GM21381 (cell line): ENCODE measurements at regions not wholly inside any gene's neighbourhood (a gene's known extent, or its start where the extent isn't known, plus 50 kb on each side); places are given as distances from the start of the nearest gene placed in this dataset.
"Not testable (repeated sequence)": the region's sequence is repeated elsewhere in the genome, so short reads cannot be mapped to it uniquely, and the experiment has no call there.

ENCODE experiments used
- ATAC-seq: cut with Tn5 transposase; IDR thresholded peaks from one replicate; pipeline ENCODE4 v1.9.1; 2021; ENCODE audit warnings: mild to moderate bottlenecking, moderate library complexity; ENCODE audit not compliant: unreplicated experiment

GRCh38 chr3:89912031-89912430, 804.6 kb downstream of the EPHA3 start:
- ATAC-seq, result no peak

- ATAC-seq, result no peak
Measured at GRCh38 chr3:89923921-89924610, 816.6 kb downstream of the EPHA3 start.

DNA sequence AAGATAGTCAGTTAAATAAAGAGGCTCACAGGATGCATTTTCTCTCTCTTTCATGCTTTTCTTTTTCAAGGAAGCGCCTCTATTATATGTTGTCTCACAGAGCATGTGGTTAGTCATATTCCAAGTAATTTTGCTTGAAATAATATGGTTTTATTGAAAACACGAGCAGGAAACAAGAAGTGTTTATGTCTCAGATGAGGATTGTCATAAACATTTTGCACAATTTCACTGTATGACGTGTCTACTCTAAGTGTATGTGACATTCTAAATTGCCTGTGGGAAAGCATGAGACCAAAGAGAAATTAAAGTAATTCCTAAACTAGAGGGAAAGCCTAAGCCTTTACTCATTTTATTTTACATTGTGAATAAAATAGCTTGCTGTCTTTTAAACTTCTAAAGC, 818.6 kb downstream of the EPHA3 start:
- no peak for ATAC-seq

GRCh38 chr3:89932882-89933281, 825.5 kb downstream of the EPHA3 start:
- ATAC-seq, result no peak

GRCh38 chr3:89944461-89944860, 837.0 kb downstream of the EPHA3 start:
- ATAC-seq, result not testable (repeated sequence)

GRCh38 chr3:89946884-89947283, 839.5 kb downstream of the EPHA3 start:
- ATAC-seq, result no peak

DNA sequence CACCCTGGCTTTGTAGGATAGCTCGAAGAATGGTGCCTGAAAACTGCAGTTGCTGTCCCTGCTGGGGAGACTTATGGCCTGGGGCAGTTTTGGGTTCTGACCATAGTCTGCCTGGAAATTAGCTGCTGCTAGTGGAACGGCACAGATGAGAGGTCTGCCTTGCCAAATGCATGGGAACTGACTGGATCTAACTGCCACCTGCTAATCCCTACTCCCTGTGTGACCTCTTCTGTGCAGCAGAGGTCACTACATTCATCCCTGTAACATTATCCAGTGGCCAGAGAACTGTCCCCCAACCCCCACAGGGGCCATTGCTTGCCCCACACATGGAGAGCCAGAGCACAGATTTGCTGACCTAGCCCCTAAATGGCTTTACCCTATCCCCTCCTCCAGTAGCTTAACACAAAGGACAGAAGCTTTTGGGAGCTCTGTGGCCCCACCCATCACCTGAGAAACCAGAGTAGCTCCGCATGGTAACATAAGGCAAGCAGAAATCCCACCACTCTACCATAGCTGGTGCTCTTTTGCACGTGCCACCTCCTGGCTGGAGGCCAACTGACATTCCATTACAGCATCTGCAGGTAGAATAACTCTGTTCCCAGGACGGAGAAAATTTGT, 840.0 kb downstream of the EPHA3 start:
- no peak for ATAC-seq

DNA sequence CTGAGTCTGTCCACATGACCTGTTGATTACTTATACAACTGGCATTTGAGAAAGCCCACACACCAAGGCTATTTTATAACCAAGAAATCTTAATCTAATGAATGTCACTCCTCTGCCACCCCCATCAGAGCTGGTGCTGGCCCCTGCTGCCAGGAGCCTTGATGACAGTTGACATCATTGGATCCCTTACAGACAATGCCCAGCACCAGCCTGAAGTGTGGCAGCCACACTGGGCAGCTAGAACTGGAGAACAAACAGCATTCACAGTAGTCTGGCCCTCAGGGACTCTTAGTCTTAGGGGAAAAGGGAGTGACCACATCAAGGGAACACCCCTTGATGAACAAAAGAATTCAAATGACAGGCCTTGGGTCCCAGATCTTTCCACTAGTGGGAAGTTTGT, 840.6 kb downstream of the EPHA3 start:
- no peak for ATAC-seq

DNA sequence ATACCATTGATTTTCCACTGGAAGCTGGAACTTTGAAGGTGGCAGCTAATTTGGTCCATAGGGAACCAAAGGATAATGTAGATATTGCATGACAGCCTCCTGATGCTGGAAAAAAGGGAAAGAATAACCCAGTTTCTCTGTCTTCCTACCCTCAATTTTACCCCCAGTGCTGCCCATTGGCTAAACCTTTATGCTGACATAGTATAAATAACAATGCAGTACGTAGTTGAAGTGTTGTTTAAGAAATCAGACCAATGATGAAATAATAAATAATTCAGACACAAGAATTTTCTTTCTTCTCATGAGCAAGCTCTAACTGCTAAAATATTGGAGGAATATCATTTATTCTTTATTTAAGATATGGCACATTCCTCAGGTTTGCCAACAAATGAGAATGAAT, 843.4 kb downstream of the EPHA3 start:
- ATAC-seq, result no peak

DNA sequence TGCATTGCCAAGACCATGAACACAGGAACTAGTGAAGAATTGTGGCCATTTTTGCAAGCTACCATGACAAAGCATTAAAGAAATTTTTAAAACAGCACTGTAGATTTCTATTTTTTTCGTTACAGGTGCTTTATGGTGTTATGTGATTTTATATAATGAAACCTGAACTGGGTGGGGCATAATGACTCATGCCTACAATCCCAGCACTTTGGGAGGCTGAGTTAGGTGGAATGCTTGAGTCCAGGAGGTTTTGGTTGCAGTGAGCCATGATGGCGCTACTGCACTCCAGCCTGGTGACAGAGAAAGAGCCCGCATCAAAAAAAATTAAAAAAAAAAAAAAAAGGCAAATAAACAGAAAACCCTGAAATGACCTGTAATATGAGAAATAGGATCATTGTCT, 846.7 kb downstream of the EPHA3 start:
- ATAC-seq, result no peak

- ATAC-seq, result no peak
Measured at GRCh38 chr3:89955156-89955555, 847.7 kb downstream of the EPHA3 start.

GRCh38 chr3:89957451-89957850, 850.0 kb downstream of the EPHA3 start:
- no peak for ATAC-seq

- ATAC-seq, result not testable (repeated sequence)
Measured at GRCh38 chr3:89958163-89958562, 850.7 kb downstream of the EPHA3 start.

DNA sequence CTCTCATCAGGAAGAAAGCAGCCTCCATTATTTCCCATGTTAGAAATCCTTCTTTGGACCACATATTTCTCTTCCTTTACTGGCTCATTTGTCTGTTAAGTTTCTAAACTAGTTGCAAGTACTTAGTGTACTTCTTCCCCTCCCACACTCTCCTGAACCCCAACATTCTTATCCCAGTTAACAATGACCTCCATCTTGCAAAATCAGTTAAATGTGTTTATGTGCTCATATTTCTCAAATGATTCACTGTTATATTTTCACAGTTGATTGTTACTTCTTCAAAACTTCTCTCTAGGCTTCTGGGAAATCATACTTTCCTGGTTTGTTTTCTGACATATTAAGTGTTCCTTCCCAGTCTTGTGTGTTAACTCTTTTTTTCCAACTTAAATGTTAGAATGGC, 856.9 kb downstream of the EPHA3 start:
- ATAC-seq, result no peak

DNA sequence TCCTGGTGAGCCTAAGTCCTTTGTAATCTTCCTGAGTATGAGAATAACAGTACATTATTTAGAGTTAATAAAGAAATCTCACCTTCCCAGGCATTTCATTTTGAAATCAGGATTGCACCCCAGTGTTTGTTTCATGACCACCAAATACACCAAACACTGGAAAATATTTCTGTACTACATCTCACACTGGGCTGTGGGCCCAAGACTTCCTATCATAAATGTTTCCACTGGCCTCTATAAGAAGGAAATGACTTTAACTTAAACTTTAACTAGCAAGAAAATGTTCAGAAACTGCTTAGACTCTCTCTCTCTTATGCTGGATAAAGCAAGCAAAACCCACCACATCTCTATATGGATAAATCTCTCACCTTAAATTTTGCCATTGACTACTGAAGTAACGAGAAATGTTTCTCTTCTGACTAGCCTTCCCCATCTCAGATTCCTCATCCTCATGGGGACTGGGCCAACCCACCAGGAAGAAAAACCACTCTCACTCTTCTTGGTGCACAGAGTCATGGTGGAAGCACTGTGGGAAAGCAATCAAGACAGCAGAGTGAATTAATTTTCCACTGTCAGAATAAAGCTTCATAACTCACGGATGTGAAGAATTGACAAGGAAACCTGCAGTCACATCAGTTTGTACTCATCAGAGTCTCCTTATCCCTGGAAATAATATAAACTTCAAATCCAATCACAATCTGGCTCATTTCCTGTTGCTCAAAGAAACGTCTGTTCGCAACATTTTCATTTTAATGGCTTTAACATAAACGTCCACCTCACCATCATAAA, 859.6 kb downstream of the EPHA3 start:
- ATAC-seq, result no peak

GRCh38 chr3:89971329-89971728, 863.9 kb downstream of the EPHA3 start:
- ATAC-seq, result no peak

DNA sequence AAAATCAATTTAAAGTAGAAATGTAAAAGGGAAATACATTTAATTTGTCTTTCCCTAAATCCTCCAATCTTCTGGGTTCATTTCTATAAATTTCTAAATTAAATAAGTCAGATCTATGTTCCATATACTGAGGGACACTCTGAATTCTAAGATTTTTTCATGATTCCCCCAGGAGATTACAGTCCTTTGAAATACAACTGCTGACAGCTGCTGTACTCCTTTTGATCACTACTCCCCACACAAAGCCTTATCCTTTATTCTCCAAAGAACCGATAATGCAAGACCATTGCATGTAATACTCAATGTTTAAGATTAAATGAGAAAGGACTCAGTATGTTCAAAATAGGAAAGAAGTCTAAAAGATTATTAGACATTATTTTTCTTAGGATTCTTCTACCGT, 865.7 kb downstream of the EPHA3 start:
- no peak for ATAC-seq

- ATAC-seq, result no peak
Measured at GRCh38 chr3:89974903-89975519, 867.6 kb downstream of the EPHA3 start.

DNA sequence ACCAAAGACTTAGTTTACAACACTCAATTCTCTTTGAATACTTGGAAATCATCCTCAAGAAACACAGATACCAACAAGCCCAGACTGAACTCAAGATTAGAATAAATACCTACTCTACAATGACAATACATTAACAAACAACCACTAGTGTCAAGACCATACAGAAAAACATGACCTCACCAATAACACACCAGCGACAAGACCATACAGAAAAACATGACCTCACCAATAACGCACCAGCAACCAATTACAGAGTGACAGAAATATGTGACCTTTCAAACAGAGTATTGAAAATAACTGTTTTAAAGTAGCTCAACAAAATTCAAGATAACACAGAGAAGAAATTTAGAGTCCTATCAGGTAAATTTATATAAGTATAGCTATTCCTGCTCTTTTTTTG, 876.0 kb downstream of the EPHA3 start:
- no peak for ATAC-seq

DNA sequence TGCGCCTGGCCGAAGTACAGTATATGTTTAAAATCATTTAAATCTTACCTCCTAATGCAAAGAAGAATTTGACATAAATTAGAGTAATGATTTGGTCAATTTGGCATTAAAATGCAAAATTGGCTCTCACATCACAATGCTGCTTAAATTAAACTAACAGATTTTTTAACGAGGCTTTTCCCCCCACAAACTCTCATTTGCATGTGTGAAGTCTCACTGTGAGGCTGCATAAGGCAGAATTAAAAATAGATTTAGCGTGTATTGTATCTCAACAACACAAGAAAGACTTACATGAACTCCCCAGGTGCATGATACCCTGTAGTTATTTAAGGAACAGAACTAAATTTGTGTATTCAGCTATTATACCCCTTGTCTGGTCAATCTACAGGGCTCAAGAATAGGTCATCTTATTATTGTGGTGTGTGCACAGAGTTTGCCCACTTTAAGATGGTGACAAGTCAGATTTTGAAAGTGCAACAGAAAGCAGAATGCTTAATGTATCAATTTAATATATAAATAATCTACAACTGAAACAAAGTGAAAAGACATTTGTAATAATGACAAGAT, 897.9 kb downstream of the EPHA3 start:
- ATAC-seq, result no peak

- ATAC-seq, result no peak
Measured at GRCh38 chr3:90007778-90008499, 900.5 kb downstream of the EPHA3 start.
